Endothelial cell of umbilical vein (primary cell): ENCODE measurements at regions not wholly inside any gene's neighbourhood (a gene's known extent, or its start where the extent isn't known, plus 50 kb on each side); places are given as distances from the start of the nearest gene placed in this dataset.

Experiments
- POLR2AphosphoS5 ChIP-seq: IDR thresholded peaks from 2 replicates; pipeline ENCODE4 v1.6.1; 2012; ENCODE audit warnings: low read depth, mild to moderate bottlenecking, control low read depth, low read length, moderate library complexity; ENCODE audit not compliant: insufficient read depth
- TF ChIP-seq, protein P1 (sequence below), 2 donors: IDR thresholded peaks; 1 replicate in 1 of 2; 2 replicates in 1 of 2; pipeline ENCODE4 v1.5.1; 2011; ENCODE audit warnings: low read length in 2 of 2, mild to moderate bottlenecking in 2 of 2, moderate library complexity in 2 of 2, control low read depth in 1 of 2, inconsistent platforms in 1 of 2, low read depth in 1 of 2; ENCODE audit not compliant: insufficient read depth in 1 of 2; ENCODE audit errors: extremely low read depth in 1 of 2

GRCh38 chr1:213744780-213745179, 243.0 kb upstream of the PROX1 start:
- no peak for TF ChIP-seq POLR2AphosphoS5
- TF ChIP-seq, protein P1, sequence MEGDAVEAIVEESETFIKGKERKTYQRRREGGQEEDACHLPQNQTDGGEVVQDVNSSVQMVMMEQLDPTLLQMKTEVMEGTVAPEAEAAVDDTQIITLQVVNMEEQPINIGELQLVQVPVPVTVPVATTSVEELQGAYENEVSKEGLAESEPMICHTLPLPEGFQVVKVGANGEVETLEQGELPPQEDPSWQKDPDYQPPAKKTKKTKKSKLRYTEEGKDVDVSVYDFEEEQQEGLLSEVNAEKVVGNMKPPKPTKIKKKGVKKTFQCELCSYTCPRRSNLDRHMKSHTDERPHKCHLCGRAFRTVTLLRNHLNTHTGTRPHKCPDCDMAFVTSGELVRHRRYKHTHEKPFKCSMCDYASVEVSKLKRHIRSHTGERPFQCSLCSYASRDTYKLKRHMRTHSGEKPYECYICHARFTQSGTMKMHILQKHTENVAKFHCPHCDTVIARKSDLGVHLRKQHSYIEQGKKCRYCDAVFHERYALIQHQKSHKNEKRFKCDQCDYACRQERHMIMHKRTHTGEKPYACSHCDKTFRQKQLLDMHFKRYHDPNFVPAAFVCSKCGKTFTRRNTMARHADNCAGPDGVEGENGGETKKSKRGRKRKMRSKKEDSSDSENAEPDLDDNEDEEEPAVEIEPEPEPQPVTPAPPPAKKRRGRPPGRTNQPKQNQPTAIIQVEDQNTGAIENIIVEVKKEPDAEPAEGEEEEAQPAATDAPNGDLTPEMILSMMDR (IDR thresholded peaks at IDR 0.05; ENCODE audit: extremely low read depth in 1 of 2, insufficient read depth in 1 of 2, low read depth in 1 of 2, low read length in 2 of 2): no peak
